Renal cortical epithelial cell (primary cell): ENCODE measurements at regions not wholly inside any gene's neighbourhood (a gene's known extent, or its start where the extent isn't known, plus 50 kb on each side); places are given as distances from the start of the nearest gene placed in this dataset.

ENCODE experiments used
- DNase-seq: peaks from one replicate; pipeline ENCODE4 v3.0.0-alpha.2; 2011; ENCODE audit warnings: low read depth

DNA sequence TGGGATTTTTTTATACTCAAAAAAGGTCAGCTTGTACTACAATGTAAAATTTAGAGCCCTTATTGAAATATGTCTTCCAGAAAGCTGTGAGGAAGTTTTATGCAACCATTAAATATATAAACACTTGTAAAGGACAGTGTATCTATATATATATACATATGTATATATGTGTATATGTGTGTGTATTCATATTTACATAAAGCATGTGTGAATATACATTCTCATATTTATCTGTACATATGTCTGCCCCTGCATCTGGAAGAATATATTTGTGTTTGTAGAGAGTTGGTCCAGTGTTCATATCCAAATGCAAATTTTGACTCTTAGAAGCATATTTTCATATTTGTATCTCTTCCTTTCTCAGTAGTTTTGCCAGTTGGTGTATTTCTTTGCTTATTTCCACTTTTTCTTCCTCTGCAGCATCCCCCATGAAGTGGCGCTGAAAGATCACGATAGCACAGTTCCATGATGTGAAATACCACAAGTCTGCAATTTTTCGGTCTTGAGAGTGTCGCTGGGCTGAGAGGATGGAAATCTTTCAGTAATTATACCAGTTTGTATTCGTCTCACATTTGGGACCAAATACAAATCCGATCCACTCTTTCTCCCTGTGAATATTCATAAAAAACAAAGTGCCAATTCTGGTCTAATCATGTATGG, 311.7 kb upstream of the DPH6 start:
- DNase-seq = no peak

DNA sequence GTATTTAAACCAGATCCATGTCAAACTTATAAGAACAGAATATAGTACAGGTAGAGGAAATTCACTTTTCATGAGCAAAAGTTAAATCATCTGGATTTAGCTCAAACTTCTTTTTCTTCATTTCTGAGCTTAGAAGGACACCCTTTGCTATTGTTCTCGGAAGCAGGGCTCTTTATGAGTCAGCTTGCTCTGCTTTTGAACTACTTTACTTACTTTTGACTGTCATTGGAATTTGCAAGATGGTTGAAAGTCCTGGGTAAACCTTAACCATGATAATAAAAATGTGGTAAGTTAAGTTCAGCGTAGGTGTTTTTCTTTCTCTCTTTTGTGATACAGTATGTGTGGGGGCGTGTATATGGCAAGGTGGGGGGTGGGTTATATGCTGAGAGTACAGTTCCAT, 312.7 kb upstream of the DPH6 start:
- DNase-seq = peak; percentile 82

DNA sequence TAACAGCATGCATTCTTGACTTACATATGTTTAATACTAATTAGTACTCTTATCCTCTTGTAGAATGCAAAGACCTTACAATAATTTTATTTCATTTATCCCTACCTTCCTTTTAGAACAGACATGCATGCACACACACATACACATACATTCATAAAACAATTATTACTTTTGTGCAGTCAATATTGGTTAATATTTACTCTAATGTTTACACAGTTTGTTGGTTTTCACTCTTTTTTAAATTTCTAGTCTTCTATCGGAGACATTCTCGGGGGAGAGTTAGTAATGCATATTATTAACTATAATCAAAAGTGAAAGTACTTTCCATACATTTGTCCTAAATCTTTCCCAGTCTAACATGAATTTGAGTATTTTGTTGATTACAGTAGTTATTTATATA, 317.7 kb upstream of the DPH6 start:
- no peak for DNase-seq

DNA sequence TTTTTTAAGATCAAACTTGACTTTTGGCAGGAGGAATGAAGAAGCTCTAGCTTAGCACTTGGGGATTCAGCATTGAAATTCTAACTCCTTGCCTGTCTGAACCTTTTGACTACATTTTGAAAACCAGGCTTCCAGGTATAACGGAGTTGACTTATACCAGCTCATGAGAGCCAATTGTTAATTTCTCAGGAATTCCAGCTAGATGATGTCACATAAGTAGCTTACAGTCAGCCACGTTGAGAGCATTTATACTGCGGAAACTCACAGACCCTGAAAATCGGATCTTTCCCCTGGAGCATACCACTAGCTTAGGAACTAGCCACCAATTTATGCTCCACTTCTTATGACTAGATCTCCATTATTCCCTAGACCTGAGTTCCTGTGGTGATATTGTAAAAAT, 321.4 kb upstream of the DPH6 start:
- DNase-seq = no peak

DNA sequence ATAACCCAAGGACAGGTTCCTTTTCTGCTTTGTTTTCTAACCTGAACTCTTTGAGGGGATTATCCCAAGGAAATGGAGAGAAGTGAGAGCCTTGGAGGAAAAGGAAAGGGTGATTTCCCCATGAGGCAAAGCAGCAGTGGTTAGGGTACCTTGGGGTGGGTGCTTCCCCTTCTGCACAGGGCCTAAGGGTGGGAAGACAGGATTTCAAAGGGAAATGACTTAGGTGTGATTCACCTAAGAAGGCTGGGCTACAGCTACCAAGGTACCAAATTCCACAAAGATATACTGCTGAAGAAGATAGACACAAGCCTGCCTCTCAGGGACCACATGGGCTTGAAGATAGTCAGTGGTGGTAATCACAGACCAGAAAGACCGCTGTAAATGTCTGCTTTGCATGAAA, 325.3 kb upstream of the DPH6 start:
- no peak for DNase-seq

DNA sequence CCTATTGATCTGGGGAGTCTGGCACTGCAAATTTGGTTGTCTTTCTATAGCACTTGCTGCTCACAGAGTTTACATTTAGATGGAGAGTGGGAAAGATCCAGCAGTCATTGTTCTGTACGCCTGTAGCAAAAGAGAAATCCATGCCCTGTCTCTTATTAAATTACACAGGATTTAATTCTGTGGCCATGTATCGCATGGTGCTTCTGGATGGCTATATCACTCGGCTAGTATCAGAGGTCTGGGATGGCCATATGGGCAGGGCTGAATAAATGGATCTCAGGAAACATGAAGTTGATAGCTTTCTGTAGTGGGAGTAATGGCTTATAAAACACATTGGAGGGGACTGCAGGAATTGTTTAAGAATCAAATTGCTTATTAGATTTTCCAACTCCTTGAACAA, 325.8 kb upstream of the DPH6 start:
- DNase-seq = no peak

DNA sequence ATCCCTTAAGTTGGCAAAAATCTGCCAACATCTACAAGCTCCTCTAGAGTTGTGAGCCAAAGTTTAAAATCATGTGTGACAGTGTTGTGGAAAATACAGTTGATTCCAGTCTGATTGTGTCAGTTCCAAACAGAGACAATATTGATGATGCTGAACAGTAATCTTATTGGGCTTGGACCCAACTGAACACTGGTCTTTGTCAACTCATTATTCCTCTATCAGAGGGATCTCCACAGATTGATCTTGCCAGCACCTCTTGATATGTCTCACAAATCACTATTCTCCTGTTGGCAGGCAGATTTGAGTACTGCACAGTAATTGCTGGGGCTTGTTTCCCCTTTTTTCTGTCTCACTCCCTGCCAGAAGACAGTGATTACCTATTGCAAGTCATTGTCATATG, 326.6 kb upstream of the DPH6 start:
- no peak for DNase-seq

DNA sequence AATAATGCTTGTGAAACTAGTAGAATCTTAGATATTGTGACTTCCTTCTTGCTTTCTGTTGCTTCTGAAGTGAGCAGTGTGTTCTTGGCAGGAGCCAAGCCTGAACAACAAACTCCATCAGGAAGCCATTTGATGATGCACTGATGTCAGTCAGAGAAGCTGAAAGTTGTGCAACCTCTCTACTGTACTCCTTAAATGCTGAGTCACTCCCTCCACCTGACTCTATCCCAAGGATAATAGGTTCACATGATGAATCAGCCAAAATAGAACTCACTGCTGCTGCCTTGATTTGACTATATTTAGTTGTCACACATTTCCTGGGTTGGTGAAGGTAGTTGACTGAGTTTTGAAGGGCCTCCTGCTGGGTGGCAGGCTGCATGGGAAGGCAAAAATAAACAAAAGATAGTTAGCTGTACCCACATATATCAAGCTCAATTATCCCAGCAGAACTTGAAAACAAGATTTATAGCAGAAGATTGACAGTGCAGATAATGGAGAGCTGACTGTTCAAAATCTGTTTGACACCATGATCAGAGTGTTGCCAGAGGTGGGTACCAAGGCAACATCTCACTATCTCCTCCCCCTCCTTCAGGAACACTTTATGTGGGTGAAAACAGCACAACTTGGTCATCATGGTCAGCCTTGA, 328.4 kb upstream of the DPH6 start:
- DNase-seq = peak; percentile 97

DNA sequence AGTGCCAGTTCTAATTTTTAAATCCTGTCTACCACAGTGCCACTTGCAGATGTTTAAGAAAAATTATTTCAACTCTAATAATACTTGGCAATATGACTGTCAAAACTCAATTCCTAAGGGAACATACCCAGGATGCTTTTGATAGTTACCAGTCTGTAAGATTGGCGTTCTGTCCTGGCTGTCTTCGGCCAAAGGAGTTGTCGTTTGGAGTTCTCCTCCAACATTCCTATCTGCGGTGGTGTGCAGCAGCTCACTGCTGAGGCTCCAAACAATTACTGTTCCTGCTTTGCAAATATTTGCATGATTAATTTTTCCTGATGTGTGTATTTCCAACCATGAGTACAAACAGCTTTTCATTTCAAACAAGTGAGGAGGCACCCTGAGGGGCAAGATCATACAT, 330.8 kb upstream of the DPH6 start:
- no peak for DNase-seq

DNA sequence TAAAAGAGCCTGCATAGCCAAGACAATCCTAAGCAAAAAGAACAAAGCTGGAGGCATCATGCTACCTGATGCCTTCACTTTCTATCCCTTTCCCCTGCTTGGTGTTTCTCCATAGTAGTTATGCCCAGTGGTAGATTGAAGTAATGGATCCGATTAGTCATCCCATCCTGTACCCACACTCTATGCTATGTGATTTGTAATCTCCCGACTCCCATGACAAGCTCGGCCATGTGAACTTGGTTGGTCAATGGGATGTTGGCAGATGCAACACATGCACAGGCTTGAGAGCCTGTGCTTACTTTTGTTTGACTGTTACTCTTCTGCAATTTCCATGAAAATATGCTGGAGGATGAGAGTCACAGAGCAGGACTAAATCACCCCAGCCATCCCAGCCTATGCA, 334.9 kb upstream of the DPH6 start:
- no peak for DNase-seq

DNA sequence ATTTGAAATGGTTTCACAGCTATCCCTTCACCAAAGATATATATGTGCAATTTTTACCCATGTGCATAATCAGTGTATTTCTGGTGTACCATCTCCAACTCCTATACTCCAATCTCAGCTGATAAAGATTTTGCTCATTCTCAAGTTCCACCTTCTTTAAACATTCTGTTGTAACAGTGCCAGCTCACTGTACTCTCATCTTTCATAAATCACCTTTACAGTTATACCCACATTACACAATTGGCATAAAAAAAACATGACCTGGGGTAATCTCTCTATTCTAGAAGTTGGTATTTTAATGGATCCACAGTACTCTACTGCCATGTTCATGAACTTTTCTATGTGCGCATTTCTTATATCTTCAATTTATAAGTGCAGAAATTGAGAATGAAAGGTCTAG, 339.9 kb upstream of the DPH6 start:
- no peak for DNase-seq

DNA sequence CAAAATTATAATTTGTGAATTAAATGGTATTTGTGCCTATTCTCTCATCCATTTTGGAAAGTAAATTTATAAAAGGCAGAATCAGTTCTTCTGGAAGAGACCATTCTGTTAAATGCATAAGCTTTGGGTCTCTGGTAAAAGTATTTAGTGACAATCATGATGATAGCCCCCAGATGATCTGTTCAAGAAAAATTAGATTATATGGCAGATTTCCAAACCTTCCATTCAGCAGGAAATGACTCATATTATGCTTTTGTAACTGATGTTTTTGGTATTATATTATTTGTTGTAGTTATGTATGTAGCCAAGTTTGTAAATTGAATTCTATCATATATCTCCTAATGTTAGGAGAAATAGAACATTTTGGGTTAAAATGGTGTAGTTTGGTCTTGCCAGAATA, 340.8 kb upstream of the DPH6 start:
- DNase-seq = no peak

DNA sequence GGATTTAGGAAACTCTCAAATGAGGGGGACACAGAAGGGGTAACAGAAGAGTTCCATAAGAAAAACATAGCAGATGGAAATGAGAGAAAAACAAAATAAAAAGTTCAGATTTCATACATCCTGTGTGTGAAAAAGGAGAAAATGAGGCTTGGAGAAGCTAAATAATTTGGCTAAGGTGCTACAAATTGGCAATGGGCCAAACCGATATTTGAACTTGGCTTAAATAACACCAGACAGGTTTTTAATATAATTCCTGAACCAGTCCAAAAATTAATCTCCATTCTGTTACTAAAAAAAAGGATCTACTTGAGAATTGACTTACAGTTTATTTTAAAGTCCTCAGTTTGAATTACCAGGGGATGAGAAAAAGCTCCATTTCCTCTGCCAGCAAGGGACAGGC, 342.9 kb upstream of the DPH6 start:
- no peak for DNase-seq

DNA sequence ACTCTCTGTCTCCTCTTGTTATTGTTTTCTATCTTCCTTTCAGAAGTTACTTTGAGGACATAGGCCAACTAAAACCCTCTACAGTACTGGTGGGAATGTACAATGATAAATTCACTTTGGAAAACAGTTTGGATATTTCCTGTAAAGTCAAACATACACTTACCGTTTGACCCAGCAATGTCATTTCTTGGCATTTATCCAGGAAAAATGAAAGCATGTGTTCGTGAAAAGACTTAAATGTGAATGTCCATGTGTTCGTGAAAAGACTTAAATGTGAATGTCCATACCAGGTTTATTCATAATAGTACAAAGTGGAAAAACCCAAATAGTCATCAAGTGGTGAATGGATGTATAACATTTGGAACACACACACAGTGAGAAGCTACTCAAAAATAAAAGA, 361.5 kb upstream of the DPH6 start:
- no peak for DNase-seq

DNA sequence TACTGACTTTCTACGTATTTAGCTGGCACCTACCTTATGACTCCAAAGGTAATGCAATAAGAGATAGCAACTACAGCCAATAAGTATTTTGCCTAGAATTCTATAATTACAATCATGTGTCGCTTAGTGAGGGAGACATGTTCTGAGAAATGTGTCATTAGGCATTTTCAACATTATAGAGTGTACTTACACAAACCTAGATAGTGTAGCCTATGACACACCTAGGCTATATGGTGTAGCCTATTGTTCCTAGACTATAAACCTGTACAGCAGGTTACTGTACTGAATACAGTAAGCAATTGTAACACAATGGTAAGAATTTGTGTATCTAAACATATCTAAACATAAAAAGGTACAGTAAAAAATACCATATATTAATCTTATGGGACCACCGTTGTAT, 363.4 kb upstream of the DPH6 start:
- DNase-seq = no peak

DNA sequence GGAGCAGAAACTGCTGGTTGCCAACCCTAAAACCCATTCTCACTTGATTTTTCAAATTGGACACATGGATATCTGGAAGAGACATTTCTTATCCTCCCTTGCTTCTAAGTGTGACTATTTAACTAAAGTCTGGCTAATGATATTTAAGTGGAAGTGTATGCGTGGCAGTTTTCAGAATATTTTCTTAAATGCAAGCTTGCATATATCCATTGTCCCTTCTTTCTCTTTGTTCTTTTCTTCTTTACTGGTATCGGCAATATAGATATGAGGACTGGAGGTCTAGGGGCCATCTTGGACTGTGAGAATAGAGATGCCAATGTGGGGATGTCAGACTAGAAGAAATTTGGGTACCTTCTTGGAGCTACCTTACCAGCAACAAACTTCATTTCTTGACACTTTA, 364.3 kb upstream of the DPH6 start:
- DNase-seq = no peak

DNA sequence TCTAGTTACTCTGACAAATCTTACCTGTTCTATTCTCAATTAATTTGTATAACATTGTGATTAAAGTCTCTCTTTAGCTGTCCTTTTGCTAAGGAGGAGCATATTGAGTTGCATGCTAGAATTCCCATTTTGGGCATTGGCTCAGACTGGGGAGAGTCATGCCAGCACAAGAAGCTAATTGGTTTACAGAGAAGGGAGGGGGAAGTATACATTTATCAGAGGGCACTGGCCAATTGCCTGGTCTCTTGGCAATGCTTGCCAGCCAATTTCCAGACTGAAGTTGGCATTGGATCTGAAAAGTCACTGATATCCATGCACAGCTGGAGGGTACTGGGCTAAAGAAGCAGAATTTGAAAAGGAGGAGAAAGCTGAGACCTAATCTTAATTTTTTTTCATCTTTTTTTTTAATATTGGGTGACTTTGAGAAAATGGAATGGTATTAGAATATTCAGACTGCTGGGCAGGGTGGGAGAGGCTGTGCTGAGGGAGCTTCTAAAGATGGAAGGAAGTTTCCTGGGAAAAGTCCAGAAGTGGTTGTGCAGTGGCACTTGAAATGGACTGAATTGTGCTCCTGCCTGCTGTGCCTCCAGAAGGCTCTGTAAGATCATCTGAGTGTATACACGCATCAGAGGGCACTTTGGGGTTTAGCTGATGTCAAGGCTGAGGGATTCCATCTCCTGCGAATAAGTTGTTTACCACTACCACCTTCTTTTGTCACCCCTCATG, 365.2 kb upstream of the DPH6 start:
- DNase-seq = no peak

DNA sequence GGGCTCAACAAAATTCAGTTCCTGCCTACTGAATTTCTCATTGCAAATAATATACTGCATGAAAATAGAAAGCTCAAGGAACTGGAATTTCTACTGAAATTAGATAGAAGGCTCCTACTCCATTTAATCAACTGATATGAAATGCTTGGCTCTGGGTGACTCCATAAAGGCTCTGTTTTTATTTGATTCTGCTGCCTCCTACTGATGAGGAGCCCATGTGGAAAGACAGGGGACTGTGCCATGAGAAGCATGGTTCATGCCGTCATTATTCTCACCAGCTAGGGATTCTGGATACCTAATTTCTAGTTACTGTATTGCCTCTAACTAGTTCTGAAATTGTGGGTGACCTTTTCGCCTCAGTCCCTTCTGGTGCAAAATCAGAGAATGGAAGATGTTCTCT, 366.2 kb upstream of the DPH6 start:
- DNase-seq = peak; percentile 15

DNA sequence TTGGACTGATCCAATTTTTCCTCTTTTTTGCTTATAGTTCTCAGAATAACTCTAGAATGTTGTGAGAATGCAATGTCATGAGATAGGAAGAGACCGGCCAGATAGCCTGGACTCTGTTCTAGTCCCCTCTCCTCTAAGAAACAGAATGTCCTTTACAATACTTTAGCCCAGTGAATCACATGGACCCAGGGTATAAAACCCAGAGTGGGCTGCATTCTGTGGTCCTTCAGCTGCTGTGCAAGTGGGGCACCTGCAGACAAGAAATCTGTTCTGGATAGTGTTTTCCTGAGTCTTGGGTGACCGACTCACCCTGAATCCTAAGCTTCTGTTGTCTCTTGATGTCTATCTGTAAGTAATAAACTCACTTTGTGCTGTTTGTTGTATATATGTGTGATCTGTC, 368.6 kb upstream of the DPH6 start:
- no peak for DNase-seq

DNA sequence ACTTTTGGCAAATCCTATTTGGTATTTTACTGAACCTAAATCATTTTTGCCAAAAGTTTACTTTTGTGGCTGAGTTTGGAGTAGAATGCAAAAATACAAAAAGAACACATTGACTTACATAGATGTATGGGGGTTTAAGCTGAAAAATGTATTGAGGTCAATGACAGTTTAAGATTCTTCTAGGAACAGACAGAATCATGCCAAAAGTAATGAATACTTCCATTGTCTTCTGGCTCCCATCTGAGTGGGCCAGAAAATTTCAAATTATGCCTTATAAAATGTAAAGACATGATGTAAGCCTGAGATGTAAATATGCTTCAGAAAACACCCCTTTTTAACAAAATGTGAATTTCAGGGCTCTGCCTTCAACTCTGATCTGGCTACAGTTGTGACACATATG, 375.1 kb upstream of the DPH6 start:
- DNase-seq = no peak

DNA sequence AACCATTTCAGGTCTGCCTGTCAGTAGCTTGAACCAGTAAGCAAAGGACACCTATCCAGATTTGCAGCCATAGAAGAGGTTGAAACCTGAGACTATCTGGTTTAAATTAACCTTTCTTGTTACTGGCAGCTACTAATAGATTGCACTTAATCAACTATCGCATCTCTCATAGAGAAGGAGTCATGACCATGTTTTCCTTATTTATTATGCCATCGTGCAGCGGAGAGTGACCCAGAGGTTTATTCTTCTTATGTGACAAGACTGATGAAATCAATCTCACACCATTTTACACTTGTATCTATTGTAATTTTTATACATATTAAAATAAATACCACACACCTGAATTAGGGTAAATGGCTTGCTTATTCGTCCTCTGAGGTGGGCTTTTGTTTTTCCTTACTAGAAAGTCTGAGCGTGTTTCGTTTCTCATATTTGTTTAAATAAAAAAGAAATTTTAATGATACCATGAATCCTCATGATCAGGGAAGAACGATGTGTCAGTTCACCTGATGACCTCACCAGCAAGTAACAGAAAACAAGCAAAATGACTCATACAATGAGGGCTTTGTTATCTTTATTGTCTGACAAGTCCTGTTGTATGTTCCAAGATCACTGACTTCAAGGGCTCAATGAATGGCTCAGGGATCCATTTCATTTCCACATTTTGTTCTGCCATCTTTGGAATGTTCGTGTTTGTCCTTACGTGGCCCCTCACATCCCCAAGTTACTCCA, 379.5 kb upstream of the DPH6 start:
- DNase-seq = peak; percentile 49

DNA sequence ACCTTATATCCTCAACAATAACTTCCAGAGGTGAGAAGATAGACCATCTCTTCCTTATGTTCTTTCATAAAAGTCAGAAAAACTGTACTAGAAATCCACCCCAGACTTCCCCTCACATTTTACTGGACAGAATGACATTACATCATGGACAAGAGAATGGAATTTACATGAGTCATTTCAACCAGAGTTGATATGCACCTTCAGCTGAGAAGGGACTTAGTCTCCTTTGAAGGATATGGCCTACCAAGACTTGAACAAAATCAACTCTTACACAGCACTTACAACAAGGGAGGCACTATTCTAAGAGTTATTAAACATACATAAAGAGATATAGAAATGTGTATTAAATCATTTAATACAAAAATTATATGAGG, 380.0 kb upstream of the DPH6 start:
- peak; percentile 30 for DNase-seq

DNA sequence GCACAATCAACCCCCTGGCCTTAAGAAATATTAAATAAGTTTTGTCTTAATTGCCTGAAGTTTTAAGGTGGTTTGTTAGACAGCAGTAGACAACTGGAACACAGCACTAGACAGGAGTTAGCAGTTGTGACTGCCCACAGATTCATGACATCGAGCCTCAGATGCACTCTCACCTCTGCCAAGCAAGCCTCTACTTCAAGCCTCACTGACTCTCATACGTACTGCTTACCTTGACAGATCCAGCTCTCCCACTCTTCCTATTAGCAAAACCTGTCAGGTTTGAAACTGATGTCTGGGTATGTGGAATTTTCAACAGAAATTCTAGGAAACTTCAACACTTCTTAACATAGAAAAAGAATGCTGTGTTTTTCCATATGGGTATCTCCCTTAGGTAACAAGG, 382.9 kb upstream of the DPH6 start:
- DNase-seq = no peak
